Liver (tissue), 3 donors: ENCODE measurements at regions not wholly inside any gene's neighbourhood (a gene's known extent, or its start where the extent isn't known, plus 50 kb on each side); places are given as distances from the start of the nearest gene placed in this dataset.

ENCODE experiments used
- EGR1 ChIP-seq, 2 donors: IDR thresholded peaks; 2 replicates each; pipeline ENCODE4 v1.6.1; 2016 to 2018; ENCODE audit warnings: antibody characterized with exemption in 2 of 2, low read depth in 2 of 2
- FOXA1 ChIP-seq: IDR thresholded peaks from 2 replicates; pipeline ENCODE4 v1.6.1; 2016; ENCODE audit warnings: antibody characterized with exemption
- JUND ChIP-seq, 2 donors: IDR thresholded peaks; 2 replicates each; pipeline ENCODE4 v1.6.1; 2016; ENCODE audit warnings: antibody characterized with exemption in 2 of 2
- RAD21 ChIP-seq, 2 donors: IDR thresholded peaks; 2 replicates each; pipeline ENCODE4 v1.6.1; 2016; ENCODE audit warnings: antibody characterized with exemption in 2 of 2, mild to moderate bottlenecking in 2 of 2
- SP1 ChIP-seq: IDR thresholded peaks from 2 replicates; pipeline ENCODE4 v1.6.1; 2018; ENCODE audit warnings: antibody characterized with exemption, mild to moderate bottlenecking
- YY1 ChIP-seq: IDR thresholded peaks from 2 replicates; pipeline ENCODE4 v1.6.1; 2016; ENCODE audit warnings: antibody characterized with exemption, mild to moderate bottlenecking
- TF ChIP-seq, protein P1 (sequence below): fragments of 150-350 bp; IDR thresholded peaks from 2 replicates; pipeline ENCODE4 v1.5.1; 2017; ENCODE audit warnings: improper control_type of control experiment, low read depth, low read length; ENCODE audit not compliant: missing input control
- TF ChIP-seq, protein P2 (sequence below): IDR thresholded peaks from 2 replicates; pipeline ENCODE4 v1.6.1; 2016; ENCODE audit warnings: antibody characterized with exemption
- TF ChIP-seq, protein P3 (sequence below): IDR thresholded peaks from 2 replicates; pipeline ENCODE4 v1.6.1; 2016; ENCODE audit warnings: antibody characterized with exemption, mild to moderate bottlenecking
- donor health status: healthy.
- donor health status: healthy.

DNA sequence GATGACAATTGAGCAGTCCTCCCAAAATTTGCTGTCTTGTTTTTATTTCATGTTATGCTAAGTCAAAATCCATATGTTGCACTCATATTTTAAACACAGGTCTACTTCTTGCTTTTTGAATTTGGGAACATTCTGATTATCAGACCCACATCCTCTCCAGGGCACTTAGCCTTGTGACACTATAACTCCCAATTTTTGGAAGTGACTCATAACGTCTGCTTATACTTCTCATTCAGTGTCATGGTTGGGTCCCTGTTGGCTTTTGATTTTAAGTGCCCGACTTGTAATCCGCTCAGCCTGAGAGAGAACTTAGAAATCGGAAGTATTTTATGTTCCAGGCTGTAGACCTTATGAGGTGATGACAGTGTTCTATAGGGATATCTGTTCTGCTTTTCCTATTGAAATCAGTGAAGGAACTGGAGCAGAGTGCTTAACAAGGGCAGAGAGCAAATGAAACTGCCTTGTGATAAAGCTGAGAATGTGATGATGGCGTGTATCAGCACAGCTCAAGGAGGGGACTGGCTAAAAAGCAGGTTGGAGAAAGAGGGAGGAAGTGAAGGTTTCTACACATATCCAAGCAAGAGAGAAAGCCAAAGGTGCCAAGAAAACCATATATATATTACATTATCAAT lies 136.0 kb downstream of the HLX start:
- TF ChIP-seq, protein P1, sequence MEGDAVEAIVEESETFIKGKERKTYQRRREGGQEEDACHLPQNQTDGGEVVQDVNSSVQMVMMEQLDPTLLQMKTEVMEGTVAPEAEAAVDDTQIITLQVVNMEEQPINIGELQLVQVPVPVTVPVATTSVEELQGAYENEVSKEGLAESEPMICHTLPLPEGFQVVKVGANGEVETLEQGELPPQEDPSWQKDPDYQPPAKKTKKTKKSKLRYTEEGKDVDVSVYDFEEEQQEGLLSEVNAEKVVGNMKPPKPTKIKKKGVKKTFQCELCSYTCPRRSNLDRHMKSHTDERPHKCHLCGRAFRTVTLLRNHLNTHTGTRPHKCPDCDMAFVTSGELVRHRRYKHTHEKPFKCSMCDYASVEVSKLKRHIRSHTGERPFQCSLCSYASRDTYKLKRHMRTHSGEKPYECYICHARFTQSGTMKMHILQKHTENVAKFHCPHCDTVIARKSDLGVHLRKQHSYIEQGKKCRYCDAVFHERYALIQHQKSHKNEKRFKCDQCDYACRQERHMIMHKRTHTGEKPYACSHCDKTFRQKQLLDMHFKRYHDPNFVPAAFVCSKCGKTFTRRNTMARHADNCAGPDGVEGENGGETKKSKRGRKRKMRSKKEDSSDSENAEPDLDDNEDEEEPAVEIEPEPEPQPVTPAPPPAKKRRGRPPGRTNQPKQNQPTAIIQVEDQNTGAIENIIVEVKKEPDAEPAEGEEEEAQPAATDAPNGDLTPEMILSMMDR: no peak
- TF ChIP-seq JUND (IDR thresholded peaks at IDR 0.05) (no peak), SP1 (no peak), FOXA1 (no peak), YY1 (no peak), RAD21 (IDR thresholded peaks at IDR 0.05) (no peak), EGR1 (IDR thresholded peaks at IDR 0.05; ENCODE audit: low read depth in 2 of 2) (no peak)
- TF ChIP-seq, protein P2, sequence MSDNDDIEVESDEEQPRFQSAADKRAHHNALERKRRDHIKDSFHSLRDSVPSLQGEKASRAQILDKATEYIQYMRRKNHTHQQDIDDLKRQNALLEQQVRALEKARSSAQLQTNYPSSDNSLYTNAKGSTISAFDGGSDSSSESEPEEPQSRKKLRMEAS: no peak
- TF ChIP-seq, protein P3, sequence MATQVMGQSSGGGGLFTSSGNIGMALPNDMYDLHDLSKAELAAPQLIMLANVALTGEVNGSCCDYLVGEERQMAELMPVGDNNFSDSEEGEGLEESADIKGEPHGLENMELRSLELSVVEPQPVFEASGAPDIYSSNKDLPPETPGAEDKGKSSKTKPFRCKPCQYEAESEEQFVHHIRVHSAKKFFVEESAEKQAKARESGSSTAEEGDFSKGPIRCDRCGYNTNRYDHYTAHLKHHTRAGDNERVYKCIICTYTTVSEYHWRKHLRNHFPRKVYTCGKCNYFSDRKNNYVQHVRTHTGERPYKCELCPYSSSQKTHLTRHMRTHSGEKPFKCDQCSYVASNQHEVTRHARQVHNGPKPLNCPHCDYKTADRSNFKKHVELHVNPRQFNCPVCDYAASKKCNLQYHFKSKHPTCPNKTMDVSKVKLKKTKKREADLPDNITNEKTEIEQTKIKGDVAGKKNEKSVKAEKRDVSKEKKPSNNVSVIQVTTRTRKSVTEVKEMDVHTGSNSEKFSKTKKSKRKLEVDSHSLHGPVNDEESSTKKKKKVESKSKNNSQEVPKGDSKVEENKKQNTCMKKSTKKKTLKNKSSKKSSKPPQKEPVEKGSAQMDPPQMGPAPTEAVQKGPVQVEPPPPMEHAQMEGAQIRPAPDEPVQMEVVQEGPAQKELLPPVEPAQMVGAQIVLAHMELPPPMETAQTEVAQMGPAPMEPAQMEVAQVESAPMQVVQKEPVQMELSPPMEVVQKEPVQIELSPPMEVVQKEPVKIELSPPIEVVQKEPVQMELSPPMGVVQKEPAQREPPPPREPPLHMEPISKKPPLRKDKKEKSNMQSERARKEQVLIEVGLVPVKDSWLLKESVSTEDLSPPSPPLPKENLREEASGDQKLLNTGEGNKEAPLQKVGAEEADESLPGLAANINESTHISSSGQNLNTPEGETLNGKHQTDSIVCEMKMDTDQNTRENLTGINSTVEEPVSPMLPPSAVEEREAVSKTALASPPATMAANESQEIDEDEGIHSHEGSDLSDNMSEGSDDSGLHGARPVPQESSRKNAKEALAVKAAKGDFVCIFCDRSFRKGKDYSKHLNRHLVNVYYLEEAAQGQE: no peak
